Stomach (tissue), 8 donors: ENCODE measurements at regions not wholly inside any gene's neighbourhood (a gene's known extent, or its start where the extent isn't known, plus 50 kb on each side); places are given as distances from the start of the nearest gene placed in this dataset.
"Not testable (repeated sequence)": the region's sequence is repeated elsewhere in the genome, so short reads cannot be mapped to it uniquely, and the experiment has no call there.

Experiments
- DNase-seq, 2 donors: peaks; one replicate each; pipeline versions ENCODE4 v3.0.0 to v3.0.0-alpha.2; 2013 to 2019
- H3K27ac ChIP-seq, 5 donors: fragments of 200-600 bp in 4 of 5; sonication (generic) in 4 of 5; one replicate each; pipeline ENCODE4 v1.5.1; 2013 to 2019; ENCODE audit warnings: mild to moderate bottlenecking in 1 of 5, moderate library complexity in 1 of 5
- H3K27me3 ChIP-seq, 3 donors: fragments of 200-600 bp; sonication (generic); one replicate each; pipeline ENCODE4 v1.5.1; 2017 to 2019; ENCODE audit warnings: mixed run types in 1 of 3
- H3K36me3 ChIP-seq, 4 donors: fragments of 200-600 bp; sonication (generic); 1 replicate in 3 of 4; 2 replicates in 1 of 4; pipeline ENCODE4 v1.5.1; 2016 to 2019
- H3K4me1 ChIP-seq, 4 donors: fragments of 200-600 bp; sonication (generic); one replicate each; pipeline ENCODE4 v1.5.1; 2016 to 2019
- H3K4me3 ChIP-seq, 4 donors: fragments of 200-600 bp; sonication (generic) in 3 of 4; one replicate each; pipeline ENCODE4 v1.5.1; 2016 to 2019; ENCODE audit warnings: mild to moderate bottlenecking in 1 of 4
- H3K9me3 ChIP-seq, 4 donors: fragments of 200-600 bp; sonication (generic); one replicate each; pipeline ENCODE4 v1.5.1; 2016 to 2019
- EP300 ChIP-seq: sonication (generic); formaldehyde crosslinking; IDR thresholded peaks from one replicate; pipeline ENCODE4 v1.6.1; 2017; ENCODE audit warnings: antibody characterized with exemption
- POLR2A ChIP-seq, 4 donors: fragments of 450-650 bp; IDR thresholded peaks; one replicate each; pipeline ENCODE4 v1.6.1; 2016; ENCODE audit warnings: antibody characterized with exemption in 4 of 4, control low read depth in 2 of 4, mild to moderate bottlenecking in 1 of 4, moderate library complexity in 1 of 4
- POLR2AphosphoS5 ChIP-seq, 3 donors: sonication (generic); formaldehyde crosslinking; IDR thresholded peaks; one replicate each; pipeline ENCODE4 v1.6.1; 2016; ENCODE audit warnings: antibody characterized with exemption in 3 of 3
- WGBS, 5 donors: extraction: QIAGEN DNeasy Blood & Tissue Kit in 3 of 5; methylation state at CpG; one replicate each; pipeline versions ENCODE4 v1.1.5 to v1.1.7; 2013 to 2018; 5-methylcytosine and 5-hydroxymethylcytosine counted together
- intact Hi-C: fragments of 100-400 bp; cut with DNase I; formaldehyde crosslinking; loops from one replicate; pipeline ENCODE4 v1.15.1; 2023; ENCODE audit warnings: low total_unique reads
- TF ChIP-seq, protein P1 (sequence below), 7 experiments: fragments of 450-650 bp in 4 of 7; fragments of 200-600 bp in 3 of 7; sonication (generic) in 3 of 7; IDR thresholded peaks; one replicate each; pipeline ENCODE4 v1.5.1; 2016 to 2019; ENCODE audit warnings: antibody characterized with exemption in 7 of 7, control low read depth in 2 of 7, mild to moderate bottlenecking in 1 of 7
- donor health status: healthy with polysubstance abuse.
- donor health status: Bipolar disorder and iron deficiency.
- donor health status: healthy.

DNA sequence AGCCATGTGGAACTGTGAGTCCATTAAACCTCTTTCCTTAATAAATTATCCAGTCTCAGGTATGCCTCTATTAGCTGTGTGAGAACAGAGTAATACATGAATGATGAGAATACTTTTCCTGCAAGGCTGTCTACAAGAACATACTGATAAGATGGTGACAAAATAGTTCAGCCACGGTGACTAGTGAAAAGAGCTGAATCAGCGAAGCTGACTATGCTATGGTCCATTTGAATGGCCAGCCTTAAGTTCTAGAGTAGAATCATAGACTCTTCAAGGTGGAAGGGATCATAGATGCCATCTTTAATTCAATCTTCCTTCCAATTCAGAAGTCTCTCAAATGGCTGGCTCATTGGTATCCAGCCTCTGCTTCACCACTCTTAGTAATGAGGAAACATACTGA is 163.3 kb downstream of the SPANXN1 start:
- WGBS, 5 donors = 70 to 86% (median 80%) methylated on average over 2 of the region's 2 CpGs
- TF ChIP-seq POLR2A (IDR thresholded peaks at IDR 0.05) (no peak), POLR2AphosphoS5 (IDR thresholded peaks at IDR 0.05) (no peak), EP300 (no peak)
- TF ChIP-seq, protein P1, sequence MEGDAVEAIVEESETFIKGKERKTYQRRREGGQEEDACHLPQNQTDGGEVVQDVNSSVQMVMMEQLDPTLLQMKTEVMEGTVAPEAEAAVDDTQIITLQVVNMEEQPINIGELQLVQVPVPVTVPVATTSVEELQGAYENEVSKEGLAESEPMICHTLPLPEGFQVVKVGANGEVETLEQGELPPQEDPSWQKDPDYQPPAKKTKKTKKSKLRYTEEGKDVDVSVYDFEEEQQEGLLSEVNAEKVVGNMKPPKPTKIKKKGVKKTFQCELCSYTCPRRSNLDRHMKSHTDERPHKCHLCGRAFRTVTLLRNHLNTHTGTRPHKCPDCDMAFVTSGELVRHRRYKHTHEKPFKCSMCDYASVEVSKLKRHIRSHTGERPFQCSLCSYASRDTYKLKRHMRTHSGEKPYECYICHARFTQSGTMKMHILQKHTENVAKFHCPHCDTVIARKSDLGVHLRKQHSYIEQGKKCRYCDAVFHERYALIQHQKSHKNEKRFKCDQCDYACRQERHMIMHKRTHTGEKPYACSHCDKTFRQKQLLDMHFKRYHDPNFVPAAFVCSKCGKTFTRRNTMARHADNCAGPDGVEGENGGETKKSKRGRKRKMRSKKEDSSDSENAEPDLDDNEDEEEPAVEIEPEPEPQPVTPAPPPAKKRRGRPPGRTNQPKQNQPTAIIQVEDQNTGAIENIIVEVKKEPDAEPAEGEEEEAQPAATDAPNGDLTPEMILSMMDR (IDR thresholded peaks at IDR 0.05) = no peak
- Histone ChIP-seq H3K9me3 (no peaks in the 10 kb centered on the region), H3K4me3 (no peak overlapping the region), H3K27ac (no peak overlapping the region), H3K36me3 (no peaks in the 10 kb centered on the region), H3K4me1 (no peaks in the 10 kb centered on the region), H3K27me3 (no peaks in the 10 kb centered on the region)
- intact Hi-C loops = no loop called here
- DNase-seq = no peak

DNA sequence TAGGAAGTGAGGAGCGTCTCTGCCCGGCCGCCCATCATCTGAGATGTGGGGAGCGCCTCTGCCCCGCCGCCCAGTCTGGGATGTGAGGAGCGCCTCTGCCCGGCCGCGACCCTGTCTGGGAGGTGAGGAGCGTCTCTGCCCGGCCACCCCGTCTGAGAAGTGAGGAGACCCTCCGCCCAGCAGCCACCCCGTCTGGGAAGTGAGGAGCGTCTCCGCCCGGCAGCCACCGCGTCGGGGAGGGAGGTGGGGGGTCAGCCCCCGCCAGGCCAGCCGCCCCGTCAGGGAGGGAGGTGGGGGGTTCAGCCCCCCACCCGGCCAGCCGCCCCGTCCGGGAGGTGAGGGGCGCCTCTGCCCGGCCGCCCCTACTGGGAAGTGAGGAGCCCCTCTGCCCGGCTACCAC is 188.9 kb downstream of the SPANXN1 start:
- intact Hi-C loops, H3K4me3 ChIP-seq, DNase-seq, H3K9me3 ChIP-seq, H3K27me3 ChIP-seq, H3K27ac ChIP-seq, H3K36me3 ChIP-seq, H3K4me1 ChIP-seq: not testable (repeated sequence)
- WGBS, 5 donors = 90 to 97% (median 94%) methylated on average over 2 to 25 of the region's 32 CpGs

DNA sequence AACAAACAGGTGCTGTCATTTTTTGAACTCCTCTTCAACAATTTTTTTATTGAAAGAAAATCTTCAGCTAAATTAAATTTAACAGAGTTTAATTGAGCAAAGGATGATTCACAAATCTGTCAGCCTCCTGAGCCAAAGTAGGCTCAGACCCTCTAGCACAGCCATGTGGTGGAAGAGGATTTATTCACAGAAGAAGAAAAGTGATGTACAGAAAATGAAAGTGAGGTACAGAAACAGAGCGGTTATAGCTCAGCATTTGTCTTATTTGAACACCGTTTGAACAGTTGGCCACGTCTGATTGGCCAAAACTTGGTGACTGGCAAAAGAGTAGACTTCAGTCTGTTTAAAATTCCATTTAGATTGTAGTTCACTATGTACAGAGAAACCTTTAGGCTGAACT is 217.3 kb downstream of the SPANXN1 start:
- no peak overlapping the region for H3K27ac ChIP-seq
- no peaks in the 10 kb centered on the region for H3K4me1 ChIP-seq
- H3K27me3 ChIP-seq = no peaks in the 10 kb centered on the region
- H3K4me3 ChIP-seq = no peak overlapping the region
- 73 to 89% (median 75%) methylated on average over 3 of the region's 3 CpGs for WGBS, 5 donors
- H3K36me3 ChIP-seq = no peaks in the 10 kb centered on the region
- peaks cover 0 to 9% (median 2%) of the 10 kb centered on the region in 4 donors for H3K9me3 ChIP-seq
- no peak for TF ChIP-seq POLR2AphosphoS5 (IDR thresholded peaks at IDR 0.05)
- TF ChIP-seq, protein P1 (IDR thresholded peaks at IDR 0.05) = no peak
- TF ChIP-seq POLR2A (IDR thresholded peaks at IDR 0.05) = no peak
- no peak for TF ChIP-seq EP300
- DNase-seq = no peak
- intact Hi-C loops = no loop called here

- H3K4me3 ChIP-seq = no peak overlapping the region
- intact Hi-C loops = no loop called here
- no peaks in the 10 kb centered on the region for H3K4me1 ChIP-seq
- H3K27me3 ChIP-seq = no peaks in the 10 kb centered on the region
- 58 to 81% (median 71%) methylated on average over 7 of the region's 7 CpGs for WGBS, 5 donors
- no peaks in the 10 kb centered on the region for H3K36me3 ChIP-seq
- TF ChIP-seq, protein P1 (IDR thresholded peaks at IDR 0.05) = no peak
- no peak for TF ChIP-seq POLR2A (IDR thresholded peaks at IDR 0.05)
- no peak for TF ChIP-seq POLR2AphosphoS5 (IDR thresholded peaks at IDR 0.05)
- no peak for TF ChIP-seq EP300
- no peak overlapping the region for H3K27ac ChIP-seq
- peaks cover 0 to 5% (median 2%) of the 10 kb centered on the region in 4 donors for H3K9me3 ChIP-seq
- no peak for DNase-seq
Observed at GRCh38 chrX:145475725-145476124, 228.4 kb downstream of the SPANXN1 start.

DNA sequence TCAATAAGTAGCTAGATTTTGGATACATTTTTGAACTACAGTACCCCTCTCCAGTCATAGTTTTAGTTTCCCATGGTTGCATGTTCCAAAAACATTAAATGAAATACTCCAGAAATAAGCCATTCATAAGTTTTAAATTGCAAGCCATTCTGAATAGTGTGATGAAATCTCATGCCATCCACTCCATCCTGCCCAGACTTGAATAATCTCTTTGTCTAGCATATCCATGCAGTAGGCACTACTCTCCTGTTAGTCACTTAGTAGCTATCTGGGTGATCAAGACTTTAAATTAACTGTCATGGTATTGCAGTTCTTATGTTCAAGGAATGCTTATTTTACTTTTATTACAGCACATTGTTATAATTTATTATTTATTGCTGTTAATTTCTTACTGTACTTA is 237.4 kb downstream of the SPANXN1 start:
- Histone ChIP-seq H3K27ac (no peak overlapping the region), H3K4me1 (no peaks in the 10 kb centered on the region), H3K4me3 (no peak overlapping the region), H3K36me3 (no peaks in the 10 kb centered on the region), H3K27me3 (no peaks in the 10 kb centered on the region), H3K9me3 (peaks cover 0 to 5% (median 2%) of the 10 kb centered on the region in 4 donors)
- intact Hi-C loops = no loop called here
- no peak for DNase-seq
- TF ChIP-seq, protein P1 (IDR thresholded peaks at IDR 0.05) = no peak
- TF ChIP-seq EP300 (no peak), POLR2AphosphoS5 (IDR thresholded peaks at IDR 0.05) (no peak), POLR2A (IDR thresholded peaks at IDR 0.05) (no peak)
